ENCODE measurements at regions not wholly inside any gene's neighbourhood (a gene's known extent, or its start where the extent isn't known, plus 50 kb on each side); places are given as distances from the start of the nearest gene placed in this dataset.

DNA sequence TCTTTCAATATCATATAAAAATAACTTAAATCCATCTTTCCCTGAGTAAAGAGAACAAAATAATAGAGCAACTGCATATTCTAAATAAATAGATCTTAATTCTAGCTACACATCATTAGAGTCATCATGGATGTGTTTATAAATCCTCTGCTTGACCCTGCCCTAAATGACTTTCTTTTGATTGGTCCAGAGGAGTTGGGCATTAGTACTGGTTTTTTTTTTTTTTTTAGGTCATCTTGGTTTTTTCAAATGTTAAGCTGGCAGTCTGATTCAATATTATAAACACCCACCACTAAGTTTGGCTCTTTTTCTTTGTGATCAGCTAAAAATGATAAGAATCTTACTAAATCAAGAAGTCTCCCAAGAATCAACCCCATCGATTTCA is 504.0 kb upstream of the CBLB start:
- TF ChIP-seq POLR2A (IDR thresholded peaks at IDR 0.05), result no peak
- no peak for TF ChIP-seq CTCF (IDR thresholded peaks at IDR 0.05 in 4 of 5, conservative IDR thresholded peaks at IDR 0.05 in 1 of 5)
